ENCODE measurements at regions not wholly inside any gene's neighbourhood (a gene's known extent, or its start where the extent isn't known, plus 50 kb on each side); places are given as distances from the start of the nearest gene placed in this dataset.

- H4K20me1 ChIP-seq (ENCODE audit: insufficient read depth, low read depth, low read length): no peaks in the 10 kb centered on the region; the same call in 1 of the 2 replicates
- H3K9me3 ChIP-seq (ENCODE audit: low read length): no peaks in the 10 kb centered on the region
- peaks cover 65% of the 10 kb centered on the region for H3K4me1 ChIP-seq (ENCODE audit: low read length)
Observed at GRCh38 chr15:31226021-31226420, 100.6 kb upstream of the KLF13 start.

GRCh38 chr15:31227235-31227634, 99.4 kb upstream of the KLF13 start:
- H2AFZ ChIP-seq (ENCODE audit: low read length): no peak overlapping the region
- H3K4me1 ChIP-seq (ENCODE audit: low read length): peaks cover 75% of the 10 kb centered on the region
- H3K9ac ChIP-seq (ENCODE audit: low read length): no peak overlapping the region

More at GRCh38 chr15:31226021-31226420, 100.6 kb upstream of the KLF13 start:
- H2AFZ ChIP-seq (ENCODE audit: low read length): no peak overlapping the region
- H3K4me3 ChIP-seq (ENCODE audit: low read length): no peak overlapping the region
- peak; percentile 66 for DNase-seq
- H3K36me3 ChIP-seq (ENCODE audit: insufficient read depth, low read length): peaks cover 12% of the 10 kb centered on the region
- H3K27me3 ChIP-seq (ENCODE audit: low read length): no peaks in the 10 kb centered on the region
- H3K79me2 ChIP-seq (ENCODE audit: low read length): peaks cover 5% of the 10 kb centered on the region; the same call in 1 of the 2 replicates
- no peak overlapping the region for H3K9ac ChIP-seq (ENCODE audit: low read length)
- H3K9me2 ChIP-seq (replicated peaks; ENCODE audit: insufficient read depth, low read length): no peaks in the 10 kb centered on the region
- peak overlapping the region; percentile 97 for H3K27ac ChIP-seq (ENCODE audit: low read length)
- H3K4me2 ChIP-seq (ENCODE audit: low read depth, low read length, poor library complexity, severe bottlenecking): no peak overlapping the region

GRCh38 chr15:31228011-31228484, 98.6 kb upstream of the KLF13 start:
- H3K4me3 ChIP-seq (ENCODE audit: low read length): peak overlapping the region; percentile 68
- no peak overlapping the region for H2AFZ ChIP-seq (ENCODE audit: low read length)
- no peaks in the 10 kb centered on the region; the same call in 1 of the 2 replicates for H4K20me1 ChIP-seq (ENCODE audit: insufficient read depth, low read depth, low read length)
- H3K4me2 ChIP-seq (ENCODE audit: low read depth, low read length, poor library complexity, severe bottlenecking): peak overlapping the region; percentile 81
- H3K9me3 ChIP-seq (ENCODE audit: low read length): no peaks in the 10 kb centered on the region
- H3K27ac ChIP-seq (ENCODE audit: low read length): peak overlapping the region; percentile 97
- DNase-seq: peak; percentile 86
- no peaks in the 10 kb centered on the region for H3K9me2 ChIP-seq (replicated peaks; ENCODE audit: insufficient read depth, low read length)
- peaks cover 5% of the 10 kb centered on the region; the same call in 1 of the 2 replicates for H3K79me2 ChIP-seq (ENCODE audit: low read length)
- peaks cover 82% of the 10 kb centered on the region for H3K4me1 ChIP-seq (ENCODE audit: low read length)
- peak overlapping the region; percentile 87 for H3K9ac ChIP-seq (ENCODE audit: low read length)
- H3K36me3 ChIP-seq (ENCODE audit: insufficient read depth, low read length): peaks cover 12% of the 10 kb centered on the region
- H3K27me3 ChIP-seq (ENCODE audit: low read length): no peaks in the 10 kb centered on the region; the same call in 1 of the 2 replicates

More at GRCh38 chr15:31227235-31227634, 99.4 kb upstream of the KLF13 start:
- no peak for DNase-seq
- Histone ChIP-seq H3K36me3 (ENCODE audit: insufficient read depth, low read length) (peaks cover 12% of the 10 kb centered on the region), H3K27ac (ENCODE audit: low read length) (peak overlapping the region; percentile 97), H3K4me2 (ENCODE audit: low read depth, low read length, poor library complexity, severe bottlenecking) (no peak overlapping the region), H3K4me3 (ENCODE audit: low read length) (peak overlapping the region; percentile 68; the same call in 1 of the 2 replicates), H4K20me1 (ENCODE audit: insufficient read depth, low read depth, low read length) (no peaks in the 10 kb centered on the region; the same call in 1 of the 2 replicates), H3K79me2 (ENCODE audit: low read length) (peaks cover 5% of the 10 kb centered on the region; the same call in 1 of the 2 replicates), H3K9me3 (ENCODE audit: low read length) (no peaks in the 10 kb centered on the region), H3K9me2 (replicated peaks; ENCODE audit: insufficient read depth, low read length) (no peaks in the 10 kb centered on the region), H3K27me3 (ENCODE audit: low read length) (no peaks in the 10 kb centered on the region; the same call in 1 of the 2 replicates)

- no peaks in the 10 kb centered on the region; the same call in 1 of the 2 replicates for H3K27me3 ChIP-seq (ENCODE audit: low read length)
- no peaks in the 10 kb centered on the region; the same call in 1 of the 2 replicates for H4K20me1 ChIP-seq (ENCODE audit: insufficient read depth, low read depth, low read length)
- peaks cover 12% of the 10 kb centered on the region for H3K36me3 ChIP-seq (ENCODE audit: insufficient read depth, low read length)
- peaks cover 82% of the 10 kb centered on the region for H3K4me1 ChIP-seq (ENCODE audit: low read length)
- peak overlapping the region; percentile 87 for H3K9ac ChIP-seq (ENCODE audit: low read length)
- peak overlapping the region; percentile 97 for H3K27ac ChIP-seq (ENCODE audit: low read length)
- DNase-seq: peak; percentile 95
- H3K79me2 ChIP-seq (ENCODE audit: low read length): peaks cover 5% of the 10 kb centered on the region; the same call in 1 of the 2 replicates
- peak overlapping the region; percentile 81 for H3K4me2 ChIP-seq (ENCODE audit: low read depth, low read length, poor library complexity, severe bottlenecking)
- H3K9me3 ChIP-seq (ENCODE audit: low read length): no peaks in the 10 kb centered on the region
- no peaks in the 10 kb centered on the region for H3K9me2 ChIP-seq (replicated peaks; ENCODE audit: insufficient read depth, low read length)
- no peak overlapping the region for H2AFZ ChIP-seq (ENCODE audit: low read length)
- peak overlapping the region; percentile 68 for H3K4me3 ChIP-seq (ENCODE audit: low read length)
Observed at GRCh38 chr15:31228980-31229826, 97.4 kb upstream of the KLF13 start.

- no peaks in the 10 kb centered on the region; the same call in 1 of the 2 replicates for H3K27me3 ChIP-seq (ENCODE audit: low read length)
- no peaks in the 10 kb centered on the region for H3K9me2 ChIP-seq (replicated peaks; ENCODE audit: insufficient read depth, low read length)
- H4K20me1 ChIP-seq (ENCODE audit: insufficient read depth, low read depth, low read length): no peaks in the 10 kb centered on the region
- peak overlapping the region; percentile 53 for H3K4me3 ChIP-seq (ENCODE audit: low read length)
- DNase-seq: peak; percentile 98
- H3K9me3 ChIP-seq (ENCODE audit: low read length): no peaks in the 10 kb centered on the region
- peak overlapping the region; percentile 87 for H3K9ac ChIP-seq (ENCODE audit: low read length)
- no peak overlapping the region for H2AFZ ChIP-seq (ENCODE audit: low read length)
- H3K79me2 ChIP-seq (ENCODE audit: low read length): peaks cover 5% of the 10 kb centered on the region; the same call in 1 of the 2 replicates
- peaks cover 12% of the 10 kb centered on the region for H3K36me3 ChIP-seq (ENCODE audit: insufficient read depth, low read length)
- peak overlapping the region; percentile 97 for H3K27ac ChIP-seq (ENCODE audit: low read length)
- H3K4me1 ChIP-seq (ENCODE audit: low read length): peaks cover 86% of the 10 kb centered on the region
- H3K4me2 ChIP-seq (ENCODE audit: low read depth, low read length, poor library complexity, severe bottlenecking): peak overlapping the region; percentile 81
Observed at GRCh38 chr15:31230630-31231485, 95.8 kb upstream of the KLF13 start.

- peak overlapping the region; percentile 23; the same call in 1 of the 2 replicates for H3K9ac ChIP-seq (ENCODE audit: low read length)
- H3K27ac ChIP-seq (ENCODE audit: low read length): peak overlapping the region; percentile 99
- H3K4me1 ChIP-seq (ENCODE audit: low read length): peaks cover 85% of the 10 kb centered on the region
- no peaks in the 10 kb centered on the region for H4K20me1 ChIP-seq (ENCODE audit: insufficient read depth, low read depth, low read length)
- H3K9me3 ChIP-seq (ENCODE audit: low read length): no peaks in the 10 kb centered on the region
- H3K79me2 ChIP-seq (ENCODE audit: low read length): no peaks in the 10 kb centered on the region
- no peaks in the 10 kb centered on the region for H3K36me3 ChIP-seq (ENCODE audit: insufficient read depth, low read length)
- H3K4me3 ChIP-seq (ENCODE audit: low read length): no peak overlapping the region
- H3K27me3 ChIP-seq (ENCODE audit: low read length): no peaks in the 10 kb centered on the region; the same call in 1 of the 2 replicates
- no peak for DNase-seq
- H3K9me2 ChIP-seq (replicated peaks; ENCODE audit: insufficient read depth, low read length): no peaks in the 10 kb centered on the region
- H2AFZ ChIP-seq (ENCODE audit: low read length): no peak overlapping the region
- peak overlapping the region; percentile 7 for H3K4me2 ChIP-seq (ENCODE audit: low read depth, low read length, poor library complexity, severe bottlenecking)
Observed at GRCh38 chr15:31234815-31235214, 91.8 kb upstream of the KLF13 start.

GRCh38 chr15:31235311-31236183, 91.1 kb upstream of the KLF13 start:
- H3K27ac ChIP-seq (ENCODE audit: low read length): peak overlapping the region; percentile 99
- no peaks in the 10 kb centered on the region for H3K9me3 ChIP-seq (ENCODE audit: low read length)
- DNase-seq: peak; percentile 84
- H3K9ac ChIP-seq (ENCODE audit: low read length): peak overlapping the region; percentile 71
- no peaks in the 10 kb centered on the region for H3K9me2 ChIP-seq (replicated peaks; ENCODE audit: insufficient read depth, low read length)
- 0 out of 2 replicates have a peak overlapping the region, but pooled peaks have one; percentile 14 for H2AFZ ChIP-seq (ENCODE audit: low read length)
- no peaks in the 10 kb centered on the region; the same call in 1 of the 2 replicates for H3K27me3 ChIP-seq (ENCODE audit: low read length)
- H3K36me3 ChIP-seq (ENCODE audit: insufficient read depth, low read length): no peaks in the 10 kb centered on the region
- H3K4me1 ChIP-seq (ENCODE audit: low read length): peaks cover 77% of the 10 kb centered on the region
- no peaks in the 10 kb centered on the region for H3K79me2 ChIP-seq (ENCODE audit: low read length)
- peak overlapping the region; percentile 36; the same call in 1 of the 2 replicates for H3K4me3 ChIP-seq (ENCODE audit: low read length)
- H3K4me2 ChIP-seq (ENCODE audit: low read depth, low read length, poor library complexity, severe bottlenecking): peak overlapping the region; percentile 70
- no peaks in the 10 kb centered on the region for H4K20me1 ChIP-seq (ENCODE audit: insufficient read depth, low read depth, low read length)
